ENCODE measurements at regions not wholly inside any gene's neighbourhood (a gene's known extent, or its start where the extent isn't known, plus 50 kb on each side); places are given as distances from the start of the nearest gene placed in this dataset.

DNA sequence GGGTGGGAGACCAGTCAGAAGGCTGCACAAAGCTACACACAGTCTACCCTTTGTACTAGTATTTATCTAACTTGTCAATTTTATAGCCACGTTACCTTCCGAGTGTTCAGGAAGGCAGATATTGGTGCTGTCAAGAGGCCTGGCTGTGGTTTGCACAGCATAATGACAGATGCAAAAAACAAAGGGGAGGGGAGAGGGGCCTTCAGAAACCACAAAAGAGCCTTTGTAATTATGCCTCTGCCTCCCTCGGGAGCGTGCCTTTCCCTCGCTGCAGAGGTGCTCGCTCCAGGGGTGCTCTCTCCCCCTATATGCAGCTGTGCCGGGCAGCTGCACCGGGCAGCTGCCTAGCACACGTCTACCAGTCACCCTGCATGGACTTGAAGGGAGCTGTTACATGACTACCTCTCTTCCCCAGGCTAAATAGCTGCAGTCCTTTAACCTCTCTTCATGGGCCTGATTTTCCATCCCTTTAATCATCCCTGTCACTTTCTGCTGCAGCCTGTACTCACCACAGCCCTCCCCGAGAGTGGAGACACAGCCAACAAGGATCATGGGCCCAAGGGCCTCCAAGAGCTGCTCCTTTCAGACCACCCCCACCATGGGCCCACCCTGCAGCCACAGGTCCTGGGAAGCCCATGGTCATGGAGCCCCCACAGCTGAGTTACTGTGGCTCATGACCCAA is 168.4 kb upstream of the PKDCC start:
- no peak for DNase-seq (ENCODE audit: extremely low spot score, unreplicated experiment)
- H3K27me3 Mint-ChIP-seq: peaks cover 6% of the 10 kb centered on the region
- H3K9me3 Mint-ChIP-seq: no peaks in the 10 kb centered on the region
- H3K27ac Mint-ChIP-seq: peak overlapping the region; percentile 56
- H3K4me3 Mint-ChIP-seq: peak overlapping the region; percentile 23
- no peaks in the 10 kb centered on the region for H3K36me3 Mint-ChIP-seq
- TF ChIP-seq, protein P1, sequence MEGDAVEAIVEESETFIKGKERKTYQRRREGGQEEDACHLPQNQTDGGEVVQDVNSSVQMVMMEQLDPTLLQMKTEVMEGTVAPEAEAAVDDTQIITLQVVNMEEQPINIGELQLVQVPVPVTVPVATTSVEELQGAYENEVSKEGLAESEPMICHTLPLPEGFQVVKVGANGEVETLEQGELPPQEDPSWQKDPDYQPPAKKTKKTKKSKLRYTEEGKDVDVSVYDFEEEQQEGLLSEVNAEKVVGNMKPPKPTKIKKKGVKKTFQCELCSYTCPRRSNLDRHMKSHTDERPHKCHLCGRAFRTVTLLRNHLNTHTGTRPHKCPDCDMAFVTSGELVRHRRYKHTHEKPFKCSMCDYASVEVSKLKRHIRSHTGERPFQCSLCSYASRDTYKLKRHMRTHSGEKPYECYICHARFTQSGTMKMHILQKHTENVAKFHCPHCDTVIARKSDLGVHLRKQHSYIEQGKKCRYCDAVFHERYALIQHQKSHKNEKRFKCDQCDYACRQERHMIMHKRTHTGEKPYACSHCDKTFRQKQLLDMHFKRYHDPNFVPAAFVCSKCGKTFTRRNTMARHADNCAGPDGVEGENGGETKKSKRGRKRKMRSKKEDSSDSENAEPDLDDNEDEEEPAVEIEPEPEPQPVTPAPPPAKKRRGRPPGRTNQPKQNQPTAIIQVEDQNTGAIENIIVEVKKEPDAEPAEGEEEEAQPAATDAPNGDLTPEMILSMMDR (conservative IDR thresholded peaks at IDR 0.05): no peak
- H3K4me1 Mint-ChIP-seq (ENCODE audit: unreplicated experiment): peaks cover 38% of the 10 kb centered on the region

DNA sequence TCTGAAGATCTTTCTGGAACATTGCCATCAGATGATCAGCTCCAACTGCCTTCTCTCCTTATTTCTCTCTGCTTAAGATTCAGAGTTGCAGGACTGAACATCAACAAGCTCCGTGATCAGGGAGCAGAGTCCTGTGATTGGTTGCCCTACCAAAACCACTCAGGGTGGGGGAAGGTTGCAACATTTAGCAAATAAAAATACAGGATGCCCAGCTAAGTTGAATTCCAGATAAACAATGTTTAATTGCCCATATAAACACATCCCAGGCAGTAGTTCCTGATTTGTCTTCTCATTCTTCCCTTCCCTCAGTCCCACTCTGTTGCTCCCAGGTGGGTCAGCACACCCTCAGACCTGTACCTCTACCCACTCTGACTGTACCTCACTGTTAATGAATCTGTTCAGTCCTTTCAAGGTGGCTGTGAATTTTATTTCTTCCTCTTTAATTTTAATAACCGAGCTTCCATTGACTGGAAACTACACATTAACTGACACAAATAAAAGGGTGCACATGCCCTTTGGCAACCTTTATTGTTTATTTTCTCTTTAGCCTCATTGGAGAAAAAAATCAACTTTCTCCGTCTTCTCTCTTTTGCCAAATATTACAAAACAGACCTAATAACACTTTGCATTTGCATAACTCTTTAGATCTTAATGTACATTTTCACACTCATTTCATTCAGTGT is 167.1 kb upstream of the PKDCC start:
- no peak for DNase-seq (ENCODE audit: extremely low spot score, unreplicated experiment)
- Mint-ChIP-seq H3K4me3 (no peak overlapping the region), H3K4me1 (ENCODE audit: unreplicated experiment) (peaks cover 38% of the 10 kb centered on the region), H3K36me3 (no peaks in the 10 kb centered on the region), H3K27me3 (peaks cover 6% of the 10 kb centered on the region), H3K27ac (no peak overlapping the region), H3K9me3 (no peaks in the 10 kb centered on the region)
- TF ChIP-seq, protein P1 (conservative IDR thresholded peaks at IDR 0.05): no peak

DNA sequence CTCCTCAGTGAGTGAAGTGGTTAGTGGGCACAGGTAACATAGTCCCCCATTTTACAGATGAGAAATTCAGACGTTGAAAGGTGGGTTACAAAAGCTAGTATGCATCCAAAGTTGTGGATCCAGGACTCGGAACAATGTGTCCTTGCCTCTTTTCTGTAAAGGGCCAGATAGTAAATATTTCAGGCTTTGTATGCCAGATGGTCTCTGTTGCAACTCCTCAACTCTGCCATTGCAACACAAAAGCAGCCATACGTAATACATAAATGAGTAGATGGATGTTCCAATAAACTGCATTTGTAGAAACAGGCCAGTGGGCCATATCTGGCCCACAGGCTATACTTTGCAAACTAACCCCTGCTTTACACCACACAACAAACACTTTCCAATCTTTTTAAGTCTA is 166.6 kb upstream of the PKDCC start:
- Mint-ChIP-seq H3K27me3 (peaks cover 6% of the 10 kb centered on the region), H3K27ac (no peak overlapping the region), H3K4me1 (ENCODE audit: unreplicated experiment) (peaks cover 39% of the 10 kb centered on the region), H3K36me3 (no peaks in the 10 kb centered on the region), H3K9me3 (no peaks in the 10 kb centered on the region), H3K4me3 (no peak overlapping the region)
- TF ChIP-seq, protein P1 (conservative IDR thresholded peaks at IDR 0.05): no peak
- no peak for DNase-seq (ENCODE audit: extremely low spot score, unreplicated experiment)

DNA sequence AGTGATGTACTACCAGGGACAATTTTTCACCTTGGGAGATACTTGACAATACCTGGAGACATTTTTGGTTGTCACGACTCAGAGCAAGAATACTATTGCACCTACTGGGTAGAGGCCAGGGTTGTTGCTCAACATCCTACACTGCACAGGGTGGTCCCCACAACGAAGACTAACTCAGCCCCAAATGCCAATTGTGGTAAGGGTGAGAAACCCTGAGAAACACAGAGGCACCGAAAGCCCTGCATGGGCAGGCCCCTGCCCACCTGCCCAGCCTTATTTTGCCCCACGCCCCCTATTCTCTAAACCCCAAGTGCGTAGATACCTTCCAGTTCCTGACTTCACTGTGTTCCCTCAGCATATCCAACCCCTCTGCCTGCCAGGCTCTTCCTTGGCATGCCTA is 163.1 kb upstream of the PKDCC start:
- no peak overlapping the region for H3K4me3 Mint-ChIP-seq
- H3K36me3 Mint-ChIP-seq: no peaks in the 10 kb centered on the region
- no peak for DNase-seq (ENCODE audit: extremely low spot score, unreplicated experiment)
- H3K9me3 Mint-ChIP-seq: no peaks in the 10 kb centered on the region
- H3K4me1 Mint-ChIP-seq (ENCODE audit: unreplicated experiment): peaks cover 22% of the 10 kb centered on the region
- no peak overlapping the region for H3K27ac Mint-ChIP-seq
- H3K27me3 Mint-ChIP-seq: peaks cover 2% of the 10 kb centered on the region
- TF ChIP-seq, protein P1 (conservative IDR thresholded peaks at IDR 0.05): no peak

DNA sequence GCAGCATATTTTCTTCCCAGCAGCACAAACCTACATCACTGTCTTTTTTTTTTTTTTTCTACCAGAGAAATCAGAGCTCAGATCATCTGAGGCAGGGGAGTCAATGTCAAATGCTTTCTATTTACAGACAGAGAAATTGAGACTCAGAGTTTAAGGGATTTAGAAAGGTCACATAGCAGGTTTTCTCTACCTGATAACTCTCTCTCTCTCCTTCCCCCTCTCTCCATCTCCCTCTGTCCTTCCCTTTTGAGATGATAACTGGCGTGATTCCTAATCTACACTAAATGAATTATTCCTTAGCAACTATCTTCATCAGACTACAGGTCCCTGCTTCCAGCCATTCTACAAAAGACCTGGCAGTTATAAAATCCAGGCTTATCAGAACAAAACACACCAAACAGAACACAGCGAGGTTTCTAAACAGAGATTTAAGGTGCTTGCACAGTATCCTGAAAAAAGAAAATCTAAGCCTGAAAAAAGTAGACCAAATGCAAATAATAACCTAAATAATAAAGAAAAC is 161.6 kb upstream of the PKDCC start:
- TF ChIP-seq, protein P1 (conservative IDR thresholded peaks at IDR 0.05): no peak
- Mint-ChIP-seq H3K36me3 (no peaks in the 10 kb centered on the region), H3K27me3 (peaks cover 10% of the 10 kb centered on the region), H3K9me3 (no peaks in the 10 kb centered on the region), H3K27ac (peak overlapping the region; percentile 2), H3K4me1 (ENCODE audit: unreplicated experiment) (peaks cover 11% of the 10 kb centered on the region), H3K4me3 (no peak overlapping the region)
- no peak for DNase-seq (ENCODE audit: extremely low spot score, unreplicated experiment)

Measured in type B pancreatic cell (in vitro differentiated cells).